IMR-90 (cell line): ENCODE measurements at regions not wholly inside any gene's neighbourhood (a gene's known extent, or its start where the extent isn't known, plus 50 kb on each side); places are given as distances from the start of the nearest gene placed in this dataset.

Experiments
- ATAC-seq: fragments of 200-7000 bp; cut with Tn5 transposase; 2 replicates; pipeline ENCODE4 v1.9.1; 2020; ENCODE audit warnings: low read depth, mild to moderate bottlenecking, moderate library complexity
- BruUV-seq: library from RNA; stranded (reverse); fragments of 400-500 nt; replicated peaks from 2 replicates; lab custom pipeline; 2021; lab: Mats Ljungman, UMichigan
- CTCF ChIA-PET: fragments of 300-600 bp; formaldehyde crosslinking; extraction: SDS; loops from one replicate; lab custom pipeline; 2021; ENCODE audit warnings: antibody characterized with exemption; lab: Yijun Ruan, JAX
- POLR2A ChIA-PET: fragments of 300-600 bp; sonication (Branson Sonifier 250); formaldehyde crosslinking; loops from one replicate; lab custom pipeline; 2022; ENCODE audit warnings: antibody characterized with exemption; ENCODE audit not compliant: unreplicated experiment; lab: Charles Lee
- DNase-seq: peaks from one replicate; pipeline ENCODE4 v3.0.0; 2013
- H2AFZ ChIP-seq: replicated peaks from 2 replicates; pipeline ENCODE3; 2013; ENCODE audit warnings: low read length, mild to moderate bottlenecking; ENCODE audit not compliant: poor library complexity
- H2AK5ac ChIP-seq: 2 replicates; pipeline ENCODE4 v1.6.1; 2013; ENCODE audit warnings: low read depth, low read length, inconsistent platforms
- H2AK9ac ChIP-seq: replicated peaks from 2 replicates; pipeline ENCODE3; 2013; ENCODE audit warnings: mild to moderate bottlenecking, low read depth, low read length, moderate library complexity; ENCODE audit not compliant: poor library complexity
- H2BK120ac ChIP-seq: 2 replicates; pipeline ENCODE4 v1.6.1; 2013; ENCODE audit warnings: low read depth, low read length, inconsistent platforms
- H2BK15ac ChIP-seq: 3 replicates; pipeline ENCODE4 v1.6.1; 2013; ENCODE audit warnings: low read depth, low read length, inconsistent platforms
- H2BK20ac ChIP-seq: 2 replicates; pipeline ENCODE4 v1.6.1; 2013; ENCODE audit warnings: low read depth, mild to moderate bottlenecking, inconsistent platforms, low read length, moderate library complexity
- H2BK5ac ChIP-seq: 2 replicates; pipeline ENCODE4 v1.6.1; 2013; ENCODE audit warnings: mild to moderate bottlenecking, low read depth, low read length, inconsistent platforms; ENCODE audit not compliant: poor library complexity, severe bottlenecking
- H3K14ac ChIP-seq: replicated peaks from 2 replicates; pipeline ENCODE4 v1.6.1; 2013; ENCODE audit warnings: low read depth, low read length, inconsistent platforms
- H3K18ac ChIP-seq: 2 replicates; pipeline ENCODE4 v1.6.1; 2013; ENCODE audit warnings: low read depth, low read length, control low read depth
- H3K23ac ChIP-seq: 2 replicates; pipeline ENCODE4 v1.6.1; 2013; ENCODE audit warnings: low read depth, low read length, inconsistent platforms
- H3K27ac ChIP-seq: 2 replicates; pipeline ENCODE4 v1.5.1; 2013; ENCODE audit warnings: mild to moderate bottlenecking, control low read depth, low read length; ENCODE audit not compliant: insufficient read depth
- H3K27me3 ChIP-seq: 2 replicates; pipeline ENCODE4 v1.6.1; 2013; ENCODE audit warnings: low read length; ENCODE audit not compliant: control insufficient read depth, insufficient read depth
- H3K36me3 ChIP-seq: 2 replicates; pipeline ENCODE4 v1.6.1; 2013; ENCODE audit warnings: low read length, mixed read lengths; ENCODE audit not compliant: control insufficient read depth, insufficient read depth
- H3K4ac ChIP-seq: 2 replicates; pipeline ENCODE4 v1.6.1; 2013; ENCODE audit warnings: low read depth, low read length, inconsistent platforms
- H3K4me1 ChIP-seq: 2 replicates; pipeline ENCODE4 v1.6.1; 2013; ENCODE audit warnings: low read length, mixed read lengths; ENCODE audit not compliant: control insufficient read depth, insufficient read depth
- H3K4me2 ChIP-seq: 2 replicates; pipeline ENCODE4 v1.6.1; 2013; ENCODE audit warnings: low read depth, mild to moderate bottlenecking, control low read depth, low read length, moderate library complexity
- H3K4me3 ChIP-seq: 2 replicates; pipeline ENCODE4 v1.5.1; 2013; ENCODE audit warnings: low read depth, mild to moderate bottlenecking, control low read depth, low read length, moderate library complexity; ENCODE audit not compliant: insufficient read depth
- H3K56ac ChIP-seq: 2 replicates; pipeline ENCODE4 v1.6.1; 2013; ENCODE audit warnings: low read length, inconsistent platforms; ENCODE audit not compliant: insufficient read depth; ENCODE audit errors: extremely low read depth
- H3K79me1 ChIP-seq, 2 experiments: 2 replicates each; pipeline ENCODE4 v1.6.1; 2013; ENCODE audit warnings: low read length in 2 of 2, inconsistent platforms in 1 of 2, low read depth in 1 of 2
- H3K9ac ChIP-seq: 2 replicates; pipeline ENCODE4 v1.6.1; 2013; ENCODE audit warnings: low read depth, low read length, control low read depth
- H3K9me1 ChIP-seq: 2 replicates; pipeline ENCODE4 v1.6.1; 2013; ENCODE audit warnings: low read length, inconsistent platforms; ENCODE audit not compliant: insufficient read depth
- H3K9me3 ChIP-seq: 2 replicates; pipeline ENCODE4 v1.6.1; 2013; ENCODE audit warnings: low read length; ENCODE audit not compliant: control insufficient read depth, insufficient read depth
- H4K20me1 ChIP-seq: 2 replicates; pipeline ENCODE4 v1.6.1; 2013; ENCODE audit warnings: low read length, inconsistent platforms; ENCODE audit not compliant: insufficient read depth
- H4K5ac ChIP-seq: 2 replicates; pipeline ENCODE4 v1.6.1; 2013; ENCODE audit warnings: mild to moderate bottlenecking, low read depth, low read length, control low read depth
- H4K8ac ChIP-seq, 2 experiments: 2 replicates each; pipeline ENCODE4 v1.6.1; 2013; ENCODE audit warnings: low read depth in 2 of 2, low read length in 2 of 2, control low read depth in 1 of 2, inconsistent platforms in 1 of 2
- H4K91ac ChIP-seq: 2 replicates; pipeline ENCODE4 v1.6.1; 2013; ENCODE audit warnings: low read depth, low read length, inconsistent platforms; ENCODE audit not compliant: insufficient read depth
- BHLHE40 ChIP-seq: fragments of 150-350 bp; IDR thresholded peaks from 2 replicates; pipeline ENCODE4 v1.6.1; 2016; ENCODE audit warnings: mild to moderate bottlenecking, low read depth, low read length
- CEBPB ChIP-seq: IDR thresholded peaks from 2 replicates; pipeline ENCODE4 v1.6.1; 2012; ENCODE audit warnings: low read depth, low read length, improper control_type of control experiment
- CHD1 ChIP-seq: IDR thresholded peaks from 2 replicates; pipeline ENCODE4 v1.6.1; 2012; ENCODE audit warnings: low read depth, low read length, improper control_type of control experiment
- ELK1 ChIP-seq: fragments of 150-350 bp; IDR thresholded peaks from 2 replicates; pipeline ENCODE4 v1.6.1; 2016; ENCODE audit warnings: low read depth, mild to moderate bottlenecking, low read length, moderate library complexity, borderline replicate concordance
- FOS ChIP-seq: fragments of 150-350 bp; IDR thresholded peaks from 2 replicates; pipeline ENCODE4 v1.6.1; 2016; ENCODE audit warnings: low read depth, low read length
- MAFK ChIP-seq: IDR thresholded peaks from 2 replicates; pipeline ENCODE4 v1.6.1; 2012; ENCODE audit warnings: low read depth, low read length, improper control_type of control experiment
- MAZ ChIP-seq: IDR thresholded peaks from 2 replicates; pipeline ENCODE4 v1.6.1; 2012; ENCODE audit warnings: low read depth, mild to moderate bottlenecking, low read length, improper control_type of control experiment, moderate library complexity, borderline replicate concordance
- MXI1 ChIP-seq: IDR thresholded peaks from 2 replicates; pipeline ENCODE4 v1.6.1; 2012; ENCODE audit warnings: low read depth, mild to moderate bottlenecking, low read length, moderate library complexity, borderline replicate concordance
- NFE2L2 ChIP-seq: fragments of 150-350 bp; IDR thresholded peaks from 2 replicates; pipeline ENCODE4 v1.6.1; 2016; ENCODE audit warnings: low read depth, mild to moderate bottlenecking, low read length
- POLR2A ChIP-seq: IDR thresholded peaks from 2 replicates; pipeline ENCODE4 v1.6.1; 2012; ENCODE audit warnings: mild to moderate bottlenecking, low read depth, low read length
- RAD21 ChIP-seq: IDR thresholded peaks from 2 replicates; pipeline ENCODE4 v1.6.1; 2012; ENCODE audit warnings: low read length, improper control_type of control experiment
- RFX5 ChIP-seq: IDR thresholded peaks from 2 replicates; pipeline ENCODE4 v1.8.0; 2012; ENCODE audit warnings: low read depth, mild to moderate bottlenecking, low read length, moderate library complexity
- SMC3 ChIP-seq: fragments of 150-350 bp; IDR thresholded peaks from 2 replicates; pipeline ENCODE4 v1.6.1; 2016; ENCODE audit warnings: low read depth, mild to moderate bottlenecking, antibody characterized with exemption, low read length, moderate library complexity
- WGBS, 2 experiments: methylation state at CpG; one replicate each; pipeline versions ENCODE4 v1.1.5 to v1.1.7; 2013; ENCODE audit warnings: missing lambda C conversion rate in 2 of 2; ENCODE audit not compliant: insufficient read length in 1 of 2; ENCODE audit errors: extremely low coverage in 2 of 2; 5-methylcytosine and 5-hydroxymethylcytosine counted together
- dilution Hi-C: fragments of 300-500 bp; cut with HindIII; formaldehyde crosslinking; loops from one replicate; pipeline ENCODE4 v1.14.3; 2018; ENCODE audit warnings: low sequenced_read_pairs; ENCODE audit not compliant: unreplicated experiment
- in situ Hi-C: fragments of 300-500 bp; cut with MboI; formaldehyde crosslinking; loops from 3 replicates; pipeline ENCODE4 v1.14.3; 2019; ENCODE audit warnings: low sequenced_read_pairs, inconsistent platforms, mixed read lengths
- intact Hi-C: fragments of 100-400 bp; cut with micrococcal nuclease; formaldehyde crosslinking; loops from 2 replicates; pipeline ENCODE4 v1.10.0; 2022

GRCh38 chr7:64102656-64103400 is 57.6 kb downstream of the ZNF727 start:
- in situ Hi-C loops (no loop called here), dilution Hi-C loops (no loop called here)

More at GRCh38 chr7:64102656-64103400, 57.6 kb downstream of the ZNF727 start:
- WGBS, 2 experiments, result 17% methylated on average over 1 of the region's 14 CpGs; no CpG with 5 or more reads in 1 of the 2 experiments
- Histone ChIP-seq H2BK120ac (no peak overlapping the region), H3K9me3 (peaks cover 27% of the 10 kb centered on the region), H3K4me3 (no peak overlapping the region), H2BK20ac (no peak overlapping the region), H4K5ac (no peak overlapping the region), H3K4me1 (no peaks in the 10 kb centered on the region), H4K8ac (no peak overlapping the region), H2AFZ (no peak overlapping the region), H4K20me1 (no peaks in the 10 kb centered on the region), H3K9ac (no peak overlapping the region), H3K56ac (no peak overlapping the region), H3K79me1 (no peaks in the 10 kb centered on the region), H3K4me2 (no peak overlapping the region), H2AK5ac (no peak overlapping the region), H4K91ac (no peak overlapping the region), H3K14ac (no peak overlapping the region), H3K9me1 (no peaks in the 10 kb centered on the region), H2BK5ac (no peak overlapping the region), H2BK15ac (no peak overlapping the region), H3K4ac (no peak overlapping the region), H3K36me3 (no peaks in the 10 kb centered on the region), H3K23ac (no peak overlapping the region), H3K27me3 (no peaks in the 10 kb centered on the region), H2AK9ac (no peak overlapping the region), H3K18ac (no peak overlapping the region), H3K27ac (no peak overlapping the region)
- CTCF ChIA-PET, result no interaction called here
- ATAC-seq, result no peak
- BruUV-seq, result no TSS peak
- TF ChIP-seq RFX5 (no peak), BHLHE40 (no peak), MAFK (no peak), MXI1 (no peak), POLR2A (no peak), MAZ (no peak), CHD1 (no peak), NFE2L2 (no peak), CEBPB (no peak), ELK1 (no peak), FOS (no peak), RAD21 (no peak), SMC3 (no peak)
- no peak for DNase-seq
- intact Hi-C loops, result no loop called here
- POLR2A ChIA-PET, result no interaction called here
